Spleen (tissue), 7 donors: ENCODE measurements at regions not wholly inside any gene's neighbourhood (a gene's known extent, or its start where the extent isn't known, plus 50 kb on each side); places are given as distances from the start of the nearest gene placed in this dataset.

ENCODE experiments used
- POLR2A ChIP-seq, 3 donors: fragments of 450-650 bp; IDR thresholded peaks; one replicate each; pipeline ENCODE4 v1.5.1; 2017; ENCODE audit warnings: antibody characterized with exemption in 3 of 3, mild to moderate bottlenecking in 1 of 3
- POLR2AphosphoS5 ChIP-seq, 3 donors: sonication (generic); formaldehyde crosslinking; IDR thresholded peaks; one replicate each; pipeline ENCODE4 v1.5.1; 2017; ENCODE audit warnings: antibody characterized with exemption in 3 of 3
- TF ChIP-seq, protein P1 (sequence below), 11 experiments: fragments of 200-600 bp in 7 of 11; fragments of 450-650 bp in 4 of 11; sonication (generic) in 4 of 11; IDR thresholded peaks in 8 of 11; conservative IDR thresholded peaks in 3 of 11; 1 replicate in 7 of 11; 2 replicates in 4 of 11; pipeline versions ENCODE4 v1.4.0 to v1.8.0; 2016 to 2021; ENCODE audit warnings: antibody characterized with exemption in 11 of 11, inconsistent platforms in 4 of 11, mild to moderate bottlenecking in 1 of 11
- donor health status: DM: no; HTN: no; CAD: no; lungs with moderate emphysema.
- donor health status: DM: no; HTN: no; CAD: no.
- donor health status: DM: no; HTN: no; CAD: no.

DNA sequence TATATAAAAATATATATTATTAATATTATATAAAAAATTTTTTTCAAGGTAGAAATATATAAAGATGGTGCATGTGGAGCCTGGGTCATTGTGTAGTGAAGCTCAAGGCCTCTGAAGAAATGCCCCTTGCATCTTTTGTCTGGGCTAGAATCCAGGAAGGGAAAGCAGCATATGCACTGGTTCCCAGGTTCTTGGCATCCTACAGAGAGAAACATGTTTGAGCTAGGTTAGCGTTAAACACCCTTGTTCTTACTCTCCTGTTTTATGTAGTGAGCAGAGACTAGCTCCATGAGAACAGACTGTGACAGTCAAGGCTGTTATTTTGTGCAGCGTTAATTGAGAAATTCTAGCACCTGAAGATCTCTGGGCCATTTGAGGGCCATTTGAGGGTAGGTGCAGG is 116.1 kb downstream of the POM121L12 start:
- TF ChIP-seq, protein P1, sequence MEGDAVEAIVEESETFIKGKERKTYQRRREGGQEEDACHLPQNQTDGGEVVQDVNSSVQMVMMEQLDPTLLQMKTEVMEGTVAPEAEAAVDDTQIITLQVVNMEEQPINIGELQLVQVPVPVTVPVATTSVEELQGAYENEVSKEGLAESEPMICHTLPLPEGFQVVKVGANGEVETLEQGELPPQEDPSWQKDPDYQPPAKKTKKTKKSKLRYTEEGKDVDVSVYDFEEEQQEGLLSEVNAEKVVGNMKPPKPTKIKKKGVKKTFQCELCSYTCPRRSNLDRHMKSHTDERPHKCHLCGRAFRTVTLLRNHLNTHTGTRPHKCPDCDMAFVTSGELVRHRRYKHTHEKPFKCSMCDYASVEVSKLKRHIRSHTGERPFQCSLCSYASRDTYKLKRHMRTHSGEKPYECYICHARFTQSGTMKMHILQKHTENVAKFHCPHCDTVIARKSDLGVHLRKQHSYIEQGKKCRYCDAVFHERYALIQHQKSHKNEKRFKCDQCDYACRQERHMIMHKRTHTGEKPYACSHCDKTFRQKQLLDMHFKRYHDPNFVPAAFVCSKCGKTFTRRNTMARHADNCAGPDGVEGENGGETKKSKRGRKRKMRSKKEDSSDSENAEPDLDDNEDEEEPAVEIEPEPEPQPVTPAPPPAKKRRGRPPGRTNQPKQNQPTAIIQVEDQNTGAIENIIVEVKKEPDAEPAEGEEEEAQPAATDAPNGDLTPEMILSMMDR (IDR thresholded peaks at IDR 0.05 in 8 of 11, conservative IDR thresholded peaks at IDR 0.05 in 3 of 11) = no peak
- no peak for TF ChIP-seq POLR2A (IDR thresholded peaks at IDR 0.05)
- no peak for TF ChIP-seq POLR2AphosphoS5 (IDR thresholded peaks at IDR 0.05)
